ENCODE measurements at regions not wholly inside any gene's neighbourhood (a gene's known extent, or its start where the extent isn't known, plus 50 kb on each side); places are given as distances from the start of the nearest gene placed in this dataset.

DNA sequence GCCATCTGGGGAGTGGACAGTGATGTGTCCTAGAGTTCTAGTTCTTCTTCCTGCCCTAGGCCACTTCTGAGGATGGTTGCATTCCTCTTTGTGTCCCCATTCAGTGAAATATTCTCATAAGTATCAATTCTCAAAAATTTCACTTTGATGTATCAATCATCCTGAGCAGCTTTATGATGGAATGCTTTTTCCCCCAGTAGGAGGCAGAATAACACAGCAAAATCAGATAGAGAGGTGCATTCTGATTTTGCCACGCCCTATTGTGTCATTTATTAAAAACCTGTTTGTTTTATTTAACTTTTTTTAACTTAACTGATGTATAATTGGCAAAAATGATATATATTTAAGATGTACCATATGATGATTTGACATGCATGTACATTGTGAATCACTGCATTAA, 656.0 kb upstream of the GRM7 start:
- Histone ChIP-seq H3K27me3 (ENCODE audit: control insufficient read depth in 2 of 2, insufficient read depth in 2 of 2, low read length in 2 of 2) (no peaks in the 10 kb centered on the region), H3K4me3 (ENCODE audit: low read length) (no peak overlapping the region), H3K9me3 (ENCODE audit: control insufficient read depth in 2 of 3, low read length in 3 of 3) (no peaks in the 10 kb centered on the region), H3K27ac (ENCODE audit: low read depth, low read length) (no peak overlapping the region), H3K4me1 (ENCODE audit: control insufficient read depth in 2 of 2, insufficient read depth in 2 of 2, low read length in 2 of 2) (no peaks in the 10 kb centered on the region), H3K36me3 (ENCODE audit: control insufficient read depth in 2 of 3, insufficient read depth in 3 of 3, low read length in 3 of 3) (no peaks in the 10 kb centered on the region)
- Mint-ChIP-seq H3K27me3 (peaks cover 0 to 4% (median 0%) of the 10 kb centered on the region in 5 donors), H3K4me1 (no peaks in the 10 kb centered on the region), H3K27ac (no peak overlapping the region), H3K4me3 (no peak overlapping the region), H3K36me3 (no peaks in the 10 kb centered on the region), H3K9me3 (peaks cover 0 to 7% (median 0%) of the 10 kb centered on the region in 11 donors)
- DNase-seq (no peak), ATAC-seq (no peak)
- ChIA-PET POLR2A (no interaction called here), CTCF (no interaction called here)
- intact Hi-C loops (cut with micrococcal nuclease), result no loop called here

DNA sequence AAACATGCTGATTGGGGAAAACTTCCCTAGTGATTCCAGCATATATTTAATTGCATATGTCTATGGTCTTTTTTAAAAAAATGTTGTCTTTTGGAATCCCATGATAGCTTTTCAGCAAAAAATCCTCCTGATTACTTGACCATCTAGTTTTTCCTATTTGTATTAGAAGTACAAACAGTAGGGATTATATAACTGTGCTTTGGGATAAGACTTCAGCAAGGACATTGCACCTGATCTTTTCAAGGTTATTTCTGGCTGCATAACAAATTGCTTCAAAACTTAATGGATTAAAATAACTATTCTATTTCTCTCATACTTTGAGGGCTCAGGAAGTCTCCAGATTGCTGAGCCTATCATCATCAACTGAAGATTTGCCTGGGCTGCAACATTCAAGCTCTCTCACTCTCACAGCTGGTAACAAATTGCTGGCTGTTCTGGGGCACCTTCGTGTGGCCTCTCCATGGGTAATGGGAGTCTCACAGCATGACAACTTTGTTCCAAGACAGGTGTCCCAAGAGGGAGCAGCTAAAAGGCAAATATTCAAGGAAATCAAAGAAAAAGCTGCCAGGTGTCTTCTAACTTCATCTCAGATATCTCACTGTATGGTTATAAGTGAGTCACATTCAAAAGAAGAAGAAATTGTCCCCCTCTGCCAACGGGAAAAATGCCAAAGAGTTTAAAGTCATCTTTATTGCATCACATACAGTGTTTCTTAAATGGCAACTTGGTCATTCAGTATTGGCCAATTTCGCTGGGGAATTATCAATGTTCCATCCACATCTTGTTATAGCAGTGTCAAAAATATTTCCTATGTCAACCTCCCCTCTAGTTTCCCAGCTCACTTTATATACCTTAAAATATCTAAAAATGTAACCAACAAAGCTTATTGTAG, 644.5 kb upstream of the GRM7 start:
- Histone ChIP-seq H3K4me1 (ENCODE audit: control insufficient read depth in 2 of 2, insufficient read depth in 2 of 2, low read length in 2 of 2) (no peaks in the 10 kb centered on the region), H3K9me3 (ENCODE audit: control insufficient read depth in 2 of 3, low read length in 3 of 3) (no peaks in the 10 kb centered on the region), H3K27me3 (ENCODE audit: control insufficient read depth in 2 of 2, insufficient read depth in 2 of 2, low read length in 2 of 2) (no peaks in the 10 kb centered on the region), H3K4me3 (ENCODE audit: low read length) (no peak overlapping the region), H3K36me3 (ENCODE audit: control insufficient read depth in 2 of 3, insufficient read depth in 3 of 3, low read length in 3 of 3) (no peaks in the 10 kb centered on the region), H3K27ac (ENCODE audit: low read depth, low read length) (no peak overlapping the region)
- POLR2A ChIA-PET, result no interaction called here
- Mint-ChIP-seq H3K27ac (no peak overlapping the region), H3K4me3 (no peak overlapping the region), H3K4me1 (no peaks in the 10 kb centered on the region), H3K27me3 (no peaks in the 10 kb centered on the region), H3K9me3 (peaks cover 0 to 8% (median 2%) of the 10 kb centered on the region in 11 donors), H3K36me3 (no peaks in the 10 kb centered on the region)
- CTCF ChIA-PET, result no interaction called here
- DNase-seq, result no peak
- ATAC-seq, result no peak
- intact Hi-C loops (cut with micrococcal nuclease), result no loop called here

DNA sequence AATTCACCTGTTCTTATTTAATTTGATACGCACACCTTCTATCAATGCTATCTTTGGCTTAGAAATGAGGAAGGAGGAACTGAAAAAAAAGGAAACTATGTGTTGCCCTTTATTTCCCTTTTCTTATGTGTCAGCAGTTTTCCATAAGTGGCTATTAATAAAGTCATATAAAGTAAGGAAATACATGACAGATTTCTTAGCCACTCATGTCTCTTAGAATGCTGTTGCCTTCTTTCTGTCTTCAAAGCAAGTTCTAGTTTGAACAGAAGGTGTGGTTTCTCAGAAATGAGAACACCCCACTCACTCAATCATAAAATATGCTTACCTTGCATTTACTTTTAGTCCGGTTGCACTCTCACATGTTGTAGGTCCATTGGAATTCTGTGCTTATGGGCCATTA, 640.5 kb upstream of the GRM7 start:
- H3K27me3 ChIP-seq (ENCODE audit: control insufficient read depth in 2 of 2, insufficient read depth in 2 of 2, low read length in 2 of 2), result no peaks in the 10 kb centered on the region
- H3K9me3 ChIP-seq (ENCODE audit: control insufficient read depth in 2 of 3, low read length in 3 of 3), result no peaks in the 10 kb centered on the region
- H3K36me3 Mint-ChIP-seq, result no peaks in the 10 kb centered on the region
- H3K27me3 Mint-ChIP-seq, result no peaks in the 10 kb centered on the region
- CTCF ChIA-PET, result no interaction called here
- H3K27ac ChIP-seq (ENCODE audit: low read depth, low read length), result no peak overlapping the region
- no peak overlapping the region for H3K27ac Mint-ChIP-seq
- POLR2A ChIA-PET, result no interaction called here
- no peaks in the 10 kb centered on the region for H3K36me3 ChIP-seq (ENCODE audit: control insufficient read depth in 2 of 3, insufficient read depth in 3 of 3, low read length in 3 of 3)
- no peak overlapping the region for H3K4me3 ChIP-seq (ENCODE audit: low read length)
- no peaks in the 10 kb centered on the region for H3K4me1 Mint-ChIP-seq
- DNase-seq, result no peak
- peaks cover 0 to 8% (median 0%) of the 10 kb centered on the region in 11 donors for H3K9me3 Mint-ChIP-seq
- H3K4me1 ChIP-seq (ENCODE audit: control insufficient read depth in 2 of 2, insufficient read depth in 2 of 2, low read length in 2 of 2), result no peaks in the 10 kb centered on the region
- no peak overlapping the region for H3K4me3 Mint-ChIP-seq
- no peak for ATAC-seq
- intact Hi-C loops (cut with micrococcal nuclease), result no loop called here

DNA sequence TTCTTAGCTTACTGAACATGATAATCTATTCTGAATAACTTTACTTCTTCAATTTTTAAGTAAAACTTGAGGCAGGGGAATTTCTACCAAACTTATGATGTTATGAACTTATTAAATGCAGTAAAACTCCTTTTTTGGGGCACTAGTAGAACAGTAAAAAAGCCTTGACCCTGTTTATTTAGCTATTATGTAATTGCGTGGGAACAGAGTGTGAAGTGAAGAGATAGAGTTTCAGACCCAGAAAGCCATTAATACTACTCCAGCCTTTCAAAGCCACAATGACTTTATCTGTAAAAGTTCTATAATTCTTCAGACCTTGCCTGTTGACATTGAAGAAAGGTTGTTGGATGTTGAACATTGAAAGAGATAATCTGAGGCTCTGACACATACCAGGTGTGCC, 638.8 kb upstream of the GRM7 start:
- H3K36me3 ChIP-seq (ENCODE audit: control insufficient read depth in 2 of 3, insufficient read depth in 3 of 3, low read length in 3 of 3), result no peaks in the 10 kb centered on the region
- Mint-ChIP-seq H3K4me3 (no peak overlapping the region), H3K27me3 (no peaks in the 10 kb centered on the region), H3K4me1 (no peaks in the 10 kb centered on the region), H3K9me3 (peaks cover 0 to 8% (median 0%) of the 10 kb centered on the region in 11 donors), H3K36me3 (no peaks in the 10 kb centered on the region), H3K27ac (no peak overlapping the region)
- intact Hi-C loops (cut with micrococcal nuclease), result no loop called here
- CTCF ChIA-PET, result no interaction called here
- no peak overlapping the region for H3K27ac ChIP-seq (ENCODE audit: low read depth, low read length)
- H3K4me1 ChIP-seq (ENCODE audit: control insufficient read depth in 2 of 2, insufficient read depth in 2 of 2, low read length in 2 of 2), result no peaks in the 10 kb centered on the region
- no peak overlapping the region for H3K4me3 ChIP-seq (ENCODE audit: low read length)
- DNase-seq, result no peak
- H3K9me3 ChIP-seq (ENCODE audit: control insufficient read depth in 2 of 3, low read length in 3 of 3), result no peaks in the 10 kb centered on the region
- POLR2A ChIA-PET, result no interaction called here
- ATAC-seq, result no peak
- H3K27me3 ChIP-seq (ENCODE audit: control insufficient read depth in 2 of 2, insufficient read depth in 2 of 2, low read length in 2 of 2), result no peaks in the 10 kb centered on the region

DNA sequence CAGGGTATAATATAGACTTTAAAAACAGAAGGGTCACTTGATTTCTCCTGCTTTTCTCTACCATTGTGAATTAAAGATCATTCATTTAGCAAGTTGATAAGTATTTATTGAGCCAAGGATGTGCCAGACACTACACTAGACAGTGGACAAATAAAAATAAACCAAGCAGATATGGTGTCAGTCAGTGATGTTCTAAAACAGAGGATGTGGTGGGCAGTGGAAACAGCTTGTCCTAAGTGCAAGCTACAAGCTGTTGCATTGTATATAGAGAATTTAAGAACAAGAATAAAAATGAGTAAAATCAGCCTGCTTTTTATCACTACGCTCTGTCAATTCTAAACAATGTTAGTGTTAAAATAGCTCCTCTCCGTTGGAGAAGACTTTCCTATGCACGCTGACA, 637.3 kb upstream of the GRM7 start:
- POLR2A ChIA-PET, result no interaction called here
- H3K4me1 Mint-ChIP-seq, result no peaks in the 10 kb centered on the region
- H3K4me3 ChIP-seq (ENCODE audit: low read length), result no peak overlapping the region

DNA sequence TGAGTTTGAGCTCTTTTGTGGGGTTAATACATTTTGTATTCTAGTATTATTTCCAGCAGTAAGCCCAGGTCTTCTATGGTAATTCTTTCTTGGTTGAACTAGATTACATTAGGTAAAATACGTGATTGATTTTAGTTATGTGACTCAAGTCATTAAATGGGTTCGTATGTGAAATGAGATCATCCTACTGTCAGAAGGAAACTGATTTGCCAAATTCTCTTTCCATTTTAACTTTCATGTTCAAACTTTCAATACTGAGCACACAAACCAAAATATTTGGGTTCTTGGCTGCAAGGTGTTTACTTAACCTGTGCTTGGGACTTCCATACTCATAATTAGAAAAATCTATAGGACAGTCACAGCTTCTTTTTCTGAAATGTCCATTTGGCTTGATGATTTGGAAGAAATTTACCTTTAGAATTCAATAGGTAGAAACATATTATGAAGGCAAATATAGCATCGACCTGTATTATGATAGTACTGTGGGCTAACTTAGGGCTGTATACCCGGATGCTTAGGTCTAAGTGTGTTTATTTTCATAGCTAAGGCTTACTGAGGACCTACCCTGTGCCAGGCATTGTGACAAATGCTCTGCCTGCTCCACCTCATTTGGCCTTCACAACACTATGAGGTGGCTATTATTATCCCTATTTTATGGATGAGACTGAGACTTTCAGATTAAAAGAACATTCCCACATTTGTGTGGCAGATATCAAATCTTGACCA, 631.8 kb upstream of the GRM7 start:
- Mint-ChIP-seq H3K36me3 (no peaks in the 10 kb centered on the region), H3K4me3 (no peak overlapping the region), H3K27ac (no peak overlapping the region), H3K4me1 (no peaks in the 10 kb centered on the region), H3K9me3 (peaks cover 0 to 8% (median 1%) of the 10 kb centered on the region in 11 donors), H3K27me3 (no peaks in the 10 kb centered on the region)
- H3K4me1 ChIP-seq (ENCODE audit: control insufficient read depth in 2 of 2, insufficient read depth in 2 of 2, low read length in 2 of 2), result no peaks in the 10 kb centered on the region
- H3K36me3 ChIP-seq (ENCODE audit: control insufficient read depth in 2 of 3, insufficient read depth in 3 of 3, low read length in 3 of 3), result no peaks in the 10 kb centered on the region
- POLR2A ChIA-PET, result no interaction called here
- H3K27me3 ChIP-seq (ENCODE audit: control insufficient read depth in 2 of 2, insufficient read depth in 2 of 2, low read length in 2 of 2), result no peaks in the 10 kb centered on the region
- no peaks in the 10 kb centered on the region for H3K9me3 ChIP-seq (ENCODE audit: control insufficient read depth in 2 of 3, low read length in 3 of 3)
- H3K27ac ChIP-seq (ENCODE audit: low read depth, low read length), result no peak overlapping the region
- CTCF ChIA-PET, result no interaction called here
- ATAC-seq, result no peak
- intact Hi-C loops (cut with micrococcal nuclease), result no loop called here
- no peak overlapping the region for H3K4me3 ChIP-seq (ENCODE audit: low read length)
- no peak for DNase-seq

More for the DNA sequence above, 637.3 kb upstream of the GRM7 start:
- no peaks in the 10 kb centered on the region for H3K9me3 ChIP-seq (ENCODE audit: control insufficient read depth in 2 of 3, low read length in 3 of 3)
- no peak overlapping the region for H3K4me3 Mint-ChIP-seq
- H3K27ac Mint-ChIP-seq, result no peak overlapping the region
- no peaks in the 10 kb centered on the region for H3K36me3 ChIP-seq (ENCODE audit: control insufficient read depth in 2 of 3, insufficient read depth in 3 of 3, low read length in 3 of 3)
- ATAC-seq (no peak), DNase-seq (no peak)
- no peaks in the 10 kb centered on the region for H3K36me3 Mint-ChIP-seq
- H3K4me1 ChIP-seq (ENCODE audit: control insufficient read depth in 2 of 2, insufficient read depth in 2 of 2, low read length in 2 of 2), result no peaks in the 10 kb centered on the region
- no peaks in the 10 kb centered on the region for H3K27me3 ChIP-seq (ENCODE audit: control insufficient read depth in 2 of 2, insufficient read depth in 2 of 2, low read length in 2 of 2)
- CTCF ChIA-PET, result interaction anchor here (0.7 kb wide), 1 partner anchor 768 kb away, joined by 3 read pairs; no protein-coding TSS in a partner anchor
- no peak overlapping the region for H3K27ac ChIP-seq (ENCODE audit: low read depth, low read length)
- peaks cover 0 to 7% (median 1%) of the 10 kb centered on the region in 11 donors for H3K9me3 Mint-ChIP-seq
- intact Hi-C loops (cut with micrococcal nuclease), result no loop called here
- H3K27me3 Mint-ChIP-seq, result no peaks in the 10 kb centered on the region

Data from naive thymus-derived CD4-positive, alpha-beta T cell (primary cell).